ENCODE measurements at regions not wholly inside any gene's neighbourhood (a gene's known extent, or its start where the extent isn't known, plus 50 kb on each side); places are given as distances from the start of the nearest gene placed in this dataset.

DNA sequence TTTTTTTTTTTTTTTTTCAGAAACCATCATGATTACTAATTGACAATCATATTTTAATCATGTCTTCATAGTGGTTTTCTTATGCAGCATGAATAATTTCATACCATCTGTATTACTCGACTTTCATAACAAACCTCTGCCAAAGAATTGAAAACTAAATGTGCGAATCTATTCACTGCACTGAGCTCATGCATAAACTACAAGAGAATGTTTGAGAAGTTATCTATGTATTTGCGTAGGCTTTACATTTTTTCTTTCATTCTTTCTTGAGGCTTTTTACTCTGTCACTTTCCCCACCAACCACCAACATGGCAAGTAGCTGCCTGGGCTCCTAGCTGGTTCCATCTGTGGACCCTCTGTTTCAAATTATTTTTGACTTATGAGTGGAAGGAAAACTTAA lies 1761.0 kb downstream of the STIM2 start:
- Histone ChIP-seq H3K4me3 (replicated peaks in 1 of 4; ENCODE audit: control extremely low read depth in 1 of 4, insufficient read depth in 1 of 4, low read depth in 3 of 4, low read length in 4 of 4) (no peak overlapping the region), H3K27ac (ENCODE audit: insufficient read depth, low read length) (no peak overlapping the region), H3K27me3 (ENCODE audit: control insufficient read depth, insufficient read depth, low read length) (no peaks in the 10 kb centered on the region), H3K4me1 (ENCODE audit: control insufficient read depth, extremely low read depth, insufficient read depth, low read length) (no peaks in the 10 kb centered on the region), H3K9ac (ENCODE audit: insufficient read depth, low read length) (no peak overlapping the region), H3K36me3 (ENCODE audit: control insufficient read depth, insufficient read depth, low read length) (no peaks in the 10 kb centered on the region), H3K4me2 (ENCODE audit: extremely low read depth, insufficient read depth, low read length) (no peak overlapping the region), H4K20me1 (ENCODE audit: control insufficient read depth, extremely low read depth, insufficient read depth, low read length) (no peaks in the 10 kb centered on the region), H2AFZ (ENCODE audit: low read length) (no peak overlapping the region), H3K79me2 (ENCODE audit: control insufficient read depth, insufficient read depth, low read length) (no peaks in the 10 kb centered on the region), H3K9me3 (ENCODE audit: control insufficient read depth, insufficient read depth, low read depth, low read length) (no peaks in the 10 kb centered on the region)
- peak; percentile 10 to 41 for DNase-seq (ENCODE audit: low read depth in 2 of 2)
- TF ChIP-seq, protein P1, sequence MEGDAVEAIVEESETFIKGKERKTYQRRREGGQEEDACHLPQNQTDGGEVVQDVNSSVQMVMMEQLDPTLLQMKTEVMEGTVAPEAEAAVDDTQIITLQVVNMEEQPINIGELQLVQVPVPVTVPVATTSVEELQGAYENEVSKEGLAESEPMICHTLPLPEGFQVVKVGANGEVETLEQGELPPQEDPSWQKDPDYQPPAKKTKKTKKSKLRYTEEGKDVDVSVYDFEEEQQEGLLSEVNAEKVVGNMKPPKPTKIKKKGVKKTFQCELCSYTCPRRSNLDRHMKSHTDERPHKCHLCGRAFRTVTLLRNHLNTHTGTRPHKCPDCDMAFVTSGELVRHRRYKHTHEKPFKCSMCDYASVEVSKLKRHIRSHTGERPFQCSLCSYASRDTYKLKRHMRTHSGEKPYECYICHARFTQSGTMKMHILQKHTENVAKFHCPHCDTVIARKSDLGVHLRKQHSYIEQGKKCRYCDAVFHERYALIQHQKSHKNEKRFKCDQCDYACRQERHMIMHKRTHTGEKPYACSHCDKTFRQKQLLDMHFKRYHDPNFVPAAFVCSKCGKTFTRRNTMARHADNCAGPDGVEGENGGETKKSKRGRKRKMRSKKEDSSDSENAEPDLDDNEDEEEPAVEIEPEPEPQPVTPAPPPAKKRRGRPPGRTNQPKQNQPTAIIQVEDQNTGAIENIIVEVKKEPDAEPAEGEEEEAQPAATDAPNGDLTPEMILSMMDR (conservative IDR thresholded peaks at IDR 0.05 in 1 of 2, IDR thresholded peaks at IDR 0.05 in 1 of 2; ENCODE audit: low read depth in 1 of 2, low read length in 2 of 2), result no peak
- no peak for TF ChIP-seq EZH2 (IDR thresholded peaks at IDR 0.05; ENCODE audit: low read length, missing control alignments)

DNA sequence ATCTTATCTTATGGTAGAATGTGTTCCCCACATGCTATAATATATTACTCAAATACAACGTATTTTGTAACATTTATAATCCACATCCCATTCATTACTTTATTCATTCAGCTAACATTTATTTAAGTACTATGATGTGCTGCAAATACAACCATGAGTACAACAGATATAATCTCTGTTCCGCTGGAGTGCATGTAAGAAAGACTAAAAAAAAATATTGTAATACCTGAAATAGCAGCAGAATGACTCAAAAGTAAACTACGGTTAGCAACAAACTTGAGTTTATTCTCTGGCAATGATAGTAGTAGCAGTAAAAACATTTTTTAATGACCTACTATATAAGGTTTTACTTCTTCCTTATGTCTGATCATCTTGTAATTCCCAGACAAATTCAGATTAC lies 1776.3 kb downstream of the STIM2 start:
- no peaks in the 10 kb centered on the region for H3K27me3 ChIP-seq (ENCODE audit: control insufficient read depth, insufficient read depth, low read length)
- H3K9ac ChIP-seq (ENCODE audit: insufficient read depth, low read length), result no peak overlapping the region
- no peaks in the 10 kb centered on the region for H3K4me1 ChIP-seq (ENCODE audit: control insufficient read depth, extremely low read depth, insufficient read depth, low read length)
- no peak overlapping the region for H2AFZ ChIP-seq (ENCODE audit: low read length)
- H3K27ac ChIP-seq (ENCODE audit: insufficient read depth, low read length), result no peak overlapping the region
- peak in 1 of 2 donors; percentile 3 for DNase-seq (ENCODE audit: low read depth in 2 of 2)
- no peaks in the 10 kb centered on the region for H4K20me1 ChIP-seq (ENCODE audit: control insufficient read depth, extremely low read depth, insufficient read depth, low read length)
- H3K9me3 ChIP-seq (ENCODE audit: control insufficient read depth, insufficient read depth, low read depth, low read length), result no peaks in the 10 kb centered on the region
- no peaks in the 10 kb centered on the region for H3K79me2 ChIP-seq (ENCODE audit: control insufficient read depth, insufficient read depth, low read length)
- no peak for TF ChIP-seq EZH2 (IDR thresholded peaks at IDR 0.05; ENCODE audit: low read length, missing control alignments)
- TF ChIP-seq, protein P1 (conservative IDR thresholded peaks at IDR 0.05 in 1 of 2, IDR thresholded peaks at IDR 0.05 in 1 of 2; ENCODE audit: low read depth in 1 of 2, low read length in 2 of 2), result no peak
- no peak overlapping the region for H3K4me3 ChIP-seq (replicated peaks in 1 of 4; ENCODE audit: control extremely low read depth in 1 of 4, insufficient read depth in 1 of 4, low read depth in 3 of 4, low read length in 4 of 4)
- no peak overlapping the region for H3K4me2 ChIP-seq (ENCODE audit: extremely low read depth, insufficient read depth, low read length)
- H3K36me3 ChIP-seq (ENCODE audit: control insufficient read depth, insufficient read depth, low read length), result no peaks in the 10 kb centered on the region

DNA sequence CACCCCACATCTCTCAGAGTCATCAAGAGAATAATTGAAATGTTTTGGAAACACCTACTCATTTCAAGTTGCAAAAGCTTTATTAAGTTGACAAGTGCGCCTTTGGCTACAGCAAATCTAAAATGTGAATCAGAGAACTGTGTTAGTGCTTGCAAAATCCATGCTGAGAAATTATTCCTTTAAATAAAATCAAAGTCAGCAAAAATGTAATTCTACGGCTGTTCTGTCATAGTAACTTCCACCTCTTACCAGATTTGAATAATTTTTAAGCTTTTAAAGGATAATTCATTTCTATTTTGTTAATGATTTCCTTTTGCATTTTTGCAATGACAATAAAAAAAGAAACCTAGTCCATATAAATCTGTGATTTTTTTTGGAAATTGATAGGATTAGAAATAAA lies 1779.1 kb downstream of the STIM2 start:
- Histone ChIP-seq H3K27me3 (ENCODE audit: control insufficient read depth, insufficient read depth, low read length) (no peaks in the 10 kb centered on the region), H3K4me3 (replicated peaks in 1 of 4; ENCODE audit: control extremely low read depth in 1 of 4, insufficient read depth in 1 of 4, low read depth in 3 of 4, low read length in 4 of 4) (no peak overlapping the region), H3K36me3 (ENCODE audit: control insufficient read depth, insufficient read depth, low read length) (no peaks in the 10 kb centered on the region), H3K9me3 (ENCODE audit: control insufficient read depth, insufficient read depth, low read depth, low read length) (no peaks in the 10 kb centered on the region), H3K4me1 (ENCODE audit: control insufficient read depth, extremely low read depth, insufficient read depth, low read length) (no peaks in the 10 kb centered on the region), H2AFZ (ENCODE audit: low read length) (no peak overlapping the region), H3K27ac (ENCODE audit: insufficient read depth, low read length) (no peak overlapping the region), H3K9ac (ENCODE audit: insufficient read depth, low read length) (no peak overlapping the region), H4K20me1 (ENCODE audit: control insufficient read depth, extremely low read depth, insufficient read depth, low read length) (no peaks in the 10 kb centered on the region), H3K79me2 (ENCODE audit: control insufficient read depth, insufficient read depth, low read length) (no peaks in the 10 kb centered on the region), H3K4me2 (ENCODE audit: extremely low read depth, insufficient read depth, low read length) (no peak overlapping the region)
- TF ChIP-seq, protein P1 (conservative IDR thresholded peaks at IDR 0.05 in 1 of 2, IDR thresholded peaks at IDR 0.05 in 1 of 2; ENCODE audit: low read depth in 1 of 2, low read length in 2 of 2), result no peak
- TF ChIP-seq EZH2 (IDR thresholded peaks at IDR 0.05; ENCODE audit: low read length, missing control alignments), result no peak
- no peak for DNase-seq (ENCODE audit: low read depth in 2 of 2)

Data from fibroblast of lung (primary cell).